ENCODE measurements at regions not wholly inside any gene's neighbourhood (a gene's known extent, or its start where the extent isn't known, plus 50 kb on each side); places are given as distances from the start of the nearest gene placed in this dataset.

GRCh38 chr6:84408028-84408427 lies 180.6 kb upstream of the CEP162 start:
- WGBS, 2 donors, result 58% methylated on average over 4 of the region's 4 CpGs
- intact Hi-C loops (cut with DNase I; ENCODE audit: low total_unique reads), result no loop called here
- no peak overlapping the region for H3K4me3 ChIP-seq (ENCODE audit: low read depth, poor library complexity, severe bottlenecking)
- no peak for TF ChIP-seq POLR2A (IDR thresholded peaks at IDR 0.05)
- no peak for TF ChIP-seq CTCF (IDR thresholded peaks at IDR 0.05)
- DNase-seq (ENCODE audit: low spot score in 2 of 2), result no peak

GRCh38 chr6:84403545-84403944 lies 176.1 kb upstream of the CEP162 start:
- TF ChIP-seq CTCF (IDR thresholded peaks at IDR 0.05), result no peak
- no peak for TF ChIP-seq POLR2A (IDR thresholded peaks at IDR 0.05)
- DNase-seq (ENCODE audit: low spot score in 2 of 2), result no peak
- intact Hi-C loops (cut with DNase I; ENCODE audit: low total_unique reads), result no loop called here
- no peak overlapping the region for H3K4me3 ChIP-seq (ENCODE audit: low read depth, poor library complexity, severe bottlenecking)

GRCh38 chr6:84399003-84399402 lies 171.6 kb upstream of the CEP162 start:
- DNase-seq (ENCODE audit: low spot score in 2 of 2), result no peak
- no peak for TF ChIP-seq CTCF (IDR thresholded peaks at IDR 0.05)
- no peak for TF ChIP-seq POLR2A (IDR thresholded peaks at IDR 0.05)
- 78 to 85% methylated on average over 2 of the region's 2 CpGs for WGBS, 2 donors
- intact Hi-C loops (cut with DNase I; ENCODE audit: low total_unique reads), result no loop called here
- H3K4me3 ChIP-seq (ENCODE audit: low read depth, poor library complexity, severe bottlenecking), result no peak overlapping the region

GRCh38 chr6:84392261-84392660 lies 164.8 kb upstream of the CEP162 start:
- TF ChIP-seq CTCF (IDR thresholded peaks at IDR 0.05) (no peak), POLR2A (IDR thresholded peaks at IDR 0.05) (no peak)
- intact Hi-C loops (cut with DNase I; ENCODE audit: low total_unique reads), result no loop called here
- 47 to 72% methylated on average over 3 of the region's 3 CpGs for WGBS, 2 donors
- no peak overlapping the region for H3K4me3 ChIP-seq (ENCODE audit: low read depth, poor library complexity, severe bottlenecking)
- no peak for DNase-seq (ENCODE audit: low spot score in 2 of 2)

GRCh38 chr6:84390851-84391250 lies 163.4 kb upstream of the CEP162 start:
- TF ChIP-seq CTCF (IDR thresholded peaks at IDR 0.05), result no peak
- TF ChIP-seq POLR2A (IDR thresholded peaks at IDR 0.05), result no peak
- intact Hi-C loops (cut with DNase I; ENCODE audit: low total_unique reads), result no loop called here
- DNase-seq (ENCODE audit: low spot score in 2 of 2), result no peak
- WGBS, 2 donors, result 84 to 90% methylated on average over 2 of the region's 2 CpGs
- H3K4me3 ChIP-seq (ENCODE audit: low read depth, poor library complexity, severe bottlenecking), result no peak overlapping the region

GRCh38 chr6:84390334-84390733 lies 162.9 kb upstream of the CEP162 start:
- TF ChIP-seq POLR2A (IDR thresholded peaks at IDR 0.05) (no peak), CTCF (IDR thresholded peaks at IDR 0.05) (no peak)
- no peak for DNase-seq (ENCODE audit: low spot score in 2 of 2)
- WGBS, 2 donors, result 79 to 81% methylated on average over 2 of the region's 2 CpGs
- intact Hi-C loops (cut with DNase I; ENCODE audit: low total_unique reads), result no loop called here
- H3K4me3 ChIP-seq (ENCODE audit: low read depth, poor library complexity, severe bottlenecking), result no peak overlapping the region
